Endothelial cell (in vitro differentiated cells): ENCODE measurements at regions not wholly inside any gene's neighbourhood (a gene's known extent, or its start where the extent isn't known, plus 50 kb on each side); places are given as distances from the start of the nearest gene placed in this dataset.
"Not testable (repeated sequence)": the region's sequence is repeated elsewhere in the genome, so short reads cannot be mapped to it uniquely, and the experiment has no call there.

Experiments
- DNase-seq: peaks from one replicate; pipeline ENCODE4 v3.0.0; 2021; ENCODE audit warnings: low spot score
- H3K27ac Mint-ChIP-seq: one replicate; pipeline ENCODE4 v1.8.0; 2021; ENCODE audit warnings: mixed read lengths, inconsistent platforms; ENCODE audit not compliant: unreplicated experiment
- H3K27me3 Mint-ChIP-seq: one replicate; pipeline ENCODE4 v1.8.0; 2021; ENCODE audit warnings: mild to moderate bottlenecking, moderate library complexity, mixed read lengths, inconsistent platforms; ENCODE audit not compliant: unreplicated experiment
- H3K36me3 Mint-ChIP-seq: one replicate; pipeline ENCODE4 v1.8.0; 2021; ENCODE audit warnings: mild to moderate bottlenecking, low read depth, mixed read lengths, inconsistent platforms; ENCODE audit not compliant: unreplicated experiment
- H3K4me1 Mint-ChIP-seq: one replicate; pipeline ENCODE4 v1.8.0; 2021; ENCODE audit warnings: mild to moderate bottlenecking, mixed read lengths, inconsistent platforms; ENCODE audit not compliant: unreplicated experiment
- H3K4me3 Mint-ChIP-seq: one replicate; pipeline ENCODE4 v1.8.0; 2021; ENCODE audit warnings: mild to moderate bottlenecking, mixed read lengths, inconsistent platforms; ENCODE audit not compliant: unreplicated experiment
- H3K9me3 Mint-ChIP-seq: one replicate; pipeline ENCODE4 v1.8.0; 2021; ENCODE audit warnings: mixed read lengths, inconsistent platforms; ENCODE audit not compliant: unreplicated experiment
- CTCF ChIP-seq: fragments of 200-600 bp; sonication (generic); IDR thresholded peaks from one replicate; pipeline ENCODE4 v1.5.0; 2021; ENCODE audit warnings: antibody characterized with exemption; ENCODE audit not compliant: unreplicated experiment

GRCh38 chr3:177852001-177852807, 654.9 kb upstream of the TBL1XR1 start:
- no peak overlapping the region for H3K27ac Mint-ChIP-seq

GRCh38 chr3:177855021-177855420, 657.7 kb upstream of the TBL1XR1 start:
- no peak overlapping the region for H3K27ac Mint-ChIP-seq
- no peaks in the 10 kb centered on the region for H3K27me3 Mint-ChIP-seq
- no peaks in the 10 kb centered on the region for H3K36me3 Mint-ChIP-seq
- H3K4me1 Mint-ChIP-seq: no peaks in the 10 kb centered on the region
- no peaks in the 10 kb centered on the region for H3K9me3 Mint-ChIP-seq
- no peak for DNase-seq
- no peak overlapping the region for H3K4me3 Mint-ChIP-seq
- no peak for TF ChIP-seq CTCF

More at GRCh38 chr3:177852001-177852807, 654.9 kb upstream of the TBL1XR1 start:
- Mint-ChIP-seq H3K4me1 (no peaks in the 10 kb centered on the region), H3K36me3 (no peaks in the 10 kb centered on the region), H3K4me3 (no peak overlapping the region), H3K9me3 (no peaks in the 10 kb centered on the region), H3K27me3 (no peaks in the 10 kb centered on the region)
- no peak for TF ChIP-seq CTCF
- DNase-seq: no peak

- DNase-seq: no peak
- Mint-ChIP-seq H3K9me3 (no peaks in the 10 kb centered on the region), H3K4me3 (no peak overlapping the region), H3K27me3 (no peaks in the 10 kb centered on the region), H3K27ac (no peak overlapping the region), H3K4me1 (no peaks in the 10 kb centered on the region), H3K36me3 (no peaks in the 10 kb centered on the region)
- no peak for TF ChIP-seq CTCF
Measured at GRCh38 chr3:177860184-177860583, 662.9 kb upstream of the TBL1XR1 start.

GRCh38 chr3:177862962-177863491, 665.7 kb upstream of the TBL1XR1 start:
- Mint-ChIP-seq H3K27me3 (no peaks in the 10 kb centered on the region), H3K4me1 (no peaks in the 10 kb centered on the region), H3K9me3 (no peaks in the 10 kb centered on the region), H3K4me3 (no peak overlapping the region), H3K36me3 (no peaks in the 10 kb centered on the region), H3K27ac (no peak overlapping the region)
- no peak for TF ChIP-seq CTCF
- no peak for DNase-seq

- not testable (repeated sequence) for H3K36me3 Mint-ChIP-seq, H3K9me3 Mint-ChIP-seq, DNase-seq, H3K4me3 Mint-ChIP-seq, H3K27ac Mint-ChIP-seq, H3K4me1 Mint-ChIP-seq, H3K27me3 Mint-ChIP-seq
Measured at GRCh38 chr3:177871267-177871666, 665.0 kb upstream of the KCNMB2 start.
